Keratinocyte (primary cell): ENCODE measurements at regions not wholly inside any gene's neighbourhood (a gene's known extent, or its start where the extent isn't known, plus 50 kb on each side); places are given as distances from the start of the nearest gene placed in this dataset.

Experiments
- DNase-seq: peaks from one replicate; pipeline ENCODE4 v3.0.0-alpha.2; 2011; ENCODE audit warnings: low read depth, missing footprints, low spot score
- FAIRE-seq: peaks from 2 replicates; lab custom pipeline; 2011; peaks lifted over from hg19 to GRCh38; lab: Jason Lieb, UNC
- H2AFZ ChIP-seq: 2 replicates; pipeline ENCODE4 v1.6.0; 2012; ENCODE audit warnings: low read length, control low read depth, inconsistent platforms; ENCODE audit not compliant: control insufficient read depth
- H3K27ac ChIP-seq: 2 replicates; pipeline ENCODE4 v1.5.1; 2011; ENCODE audit warnings: low read length; ENCODE audit not compliant: control insufficient read depth, insufficient read depth
- H3K27me3 ChIP-seq: 3 replicates; pipeline ENCODE4 v1.6.0; 2011; ENCODE audit warnings: low read length; ENCODE audit not compliant: control insufficient read depth, insufficient read depth; ENCODE audit errors: extremely low read depth
- H3K36me3 ChIP-seq, 2 experiments: 2 replicates in 1 of 2; 3 replicates in 1 of 2; pipeline ENCODE4 v1.5.1; 2011; ENCODE audit warnings: low read length in 2 of 2, mild to moderate bottlenecking in 1 of 2; ENCODE audit not compliant: control insufficient read depth in 2 of 2, insufficient read depth in 2 of 2; ENCODE audit errors: extremely low read depth in 1 of 2
- H3K4me1 ChIP-seq: 3 replicates; pipeline ENCODE4 v1.5.1; 2011; ENCODE audit warnings: low read length; ENCODE audit not compliant: control insufficient read depth, insufficient read depth; ENCODE audit errors: extremely low read depth
- H3K4me2 ChIP-seq: 3 replicates; pipeline ENCODE4 v1.6.0; 2011; ENCODE audit warnings: low read depth, low read length; ENCODE audit not compliant: control insufficient read depth, insufficient read depth; ENCODE audit errors: extremely low read depth
- H3K4me3 ChIP-seq, 3 experiments: fragments of 200-600 bp in 1 of 3; sonication (generic) in 1 of 3; 2 replicates in 2 of 3; 3 replicates in 1 of 3; pipeline ENCODE4 v1.5.1; 2011 to 2016; ENCODE audit warnings: low read length in 3 of 3, mild to moderate bottlenecking in 3 of 3, control low read depth in 2 of 3, inconsistent platforms in 1 of 3, low read depth in 1 of 3, mixed read lengths in 1 of 3, mixed run types in 1 of 3, moderate library complexity in 1 of 3; ENCODE audit not compliant: control insufficient read depth in 2 of 3, insufficient read depth in 2 of 3; ENCODE audit errors: extremely low read depth in 1 of 3
- H3K79me2 ChIP-seq: 2 replicates; pipeline ENCODE4 v1.6.0; 2012; ENCODE audit warnings: low read length; ENCODE audit not compliant: control insufficient read depth, insufficient read depth
- H3K9ac ChIP-seq: 3 replicates; pipeline ENCODE4 v1.6.0; 2011; ENCODE audit warnings: low read length; ENCODE audit not compliant: control insufficient read depth, insufficient read depth; ENCODE audit errors: extremely low read depth
- H3K9me1 ChIP-seq: 3 replicates; pipeline ENCODE4 v1.6.0; 2011; ENCODE audit warnings: low read length; ENCODE audit not compliant: control insufficient read depth, insufficient read depth; ENCODE audit errors: extremely low read depth
- H3K9me3 ChIP-seq: 2 replicates; pipeline ENCODE4 v1.5.1; 2012; ENCODE audit warnings: low read depth, low read length; ENCODE audit not compliant: control insufficient read depth
- H4K20me1 ChIP-seq: 3 replicates; pipeline ENCODE4 v1.6.0; 2011; ENCODE audit warnings: low read length; ENCODE audit not compliant: control insufficient read depth, insufficient read depth; ENCODE audit errors: extremely low read depth
- EZH2 ChIP-seq: IDR thresholded peaks from one replicate; pipeline ENCODE4 v1.6.1; 2012; ENCODE audit warnings: inconsistent platforms, mild to moderate bottlenecking, low read length, moderate library complexity
- dilution Hi-C: fragments of 300-500 bp; cut with MboI; formaldehyde crosslinking; loops from one replicate; pipeline ENCODE4 v1.7.0; 2020; ENCODE audit warnings: low sequenced_read_pairs; ENCODE audit not compliant: extremely low pct_ligation_motif_present
- TF ChIP-seq, protein P1 (sequence below), 3 experiments: IDR thresholded peaks in 1 of 3; conservative IDR thresholded peaks in 1 of 3; optimal IDR thresholded peaks in 1 of 3; 2 replicates in 2 of 3; 3 replicates in 1 of 3; pipeline versions ENCODE3 to v1.5.1; 2011; ENCODE audit warnings: low read length in 3 of 3, mild to moderate bottlenecking in 3 of 3, moderate library complexity in 2 of 3, control low read depth in 1 of 3, inconsistent platforms in 1 of 3; ENCODE audit not compliant: insufficient read depth in 2 of 3; ENCODE audit errors: extremely low read depth in 1 of 3

GRCh38 chr2:35741556-35741955 lies 614.0 kb upstream of the CRIM1 start:
- Histone ChIP-seq H3K79me2 (no peaks in the 10 kb centered on the region), H3K9me3 (no peaks in the 10 kb centered on the region), H3K27me3 (no peaks in the 10 kb centered on the region), H3K4me1 (no peaks in the 10 kb centered on the region), H3K9ac (no peak overlapping the region), H3K27ac (no peak overlapping the region), H3K9me1 (no peaks in the 10 kb centered on the region), H4K20me1 (no peaks in the 10 kb centered on the region), H3K4me2 (no peak overlapping the region), H2AFZ (no peak overlapping the region), H3K4me3 (no peak overlapping the region), H3K36me3 (no peaks in the 10 kb centered on the region)
- no peak for DNase-seq
- FAIRE-seq = no peak
- TF ChIP-seq, protein P1, sequence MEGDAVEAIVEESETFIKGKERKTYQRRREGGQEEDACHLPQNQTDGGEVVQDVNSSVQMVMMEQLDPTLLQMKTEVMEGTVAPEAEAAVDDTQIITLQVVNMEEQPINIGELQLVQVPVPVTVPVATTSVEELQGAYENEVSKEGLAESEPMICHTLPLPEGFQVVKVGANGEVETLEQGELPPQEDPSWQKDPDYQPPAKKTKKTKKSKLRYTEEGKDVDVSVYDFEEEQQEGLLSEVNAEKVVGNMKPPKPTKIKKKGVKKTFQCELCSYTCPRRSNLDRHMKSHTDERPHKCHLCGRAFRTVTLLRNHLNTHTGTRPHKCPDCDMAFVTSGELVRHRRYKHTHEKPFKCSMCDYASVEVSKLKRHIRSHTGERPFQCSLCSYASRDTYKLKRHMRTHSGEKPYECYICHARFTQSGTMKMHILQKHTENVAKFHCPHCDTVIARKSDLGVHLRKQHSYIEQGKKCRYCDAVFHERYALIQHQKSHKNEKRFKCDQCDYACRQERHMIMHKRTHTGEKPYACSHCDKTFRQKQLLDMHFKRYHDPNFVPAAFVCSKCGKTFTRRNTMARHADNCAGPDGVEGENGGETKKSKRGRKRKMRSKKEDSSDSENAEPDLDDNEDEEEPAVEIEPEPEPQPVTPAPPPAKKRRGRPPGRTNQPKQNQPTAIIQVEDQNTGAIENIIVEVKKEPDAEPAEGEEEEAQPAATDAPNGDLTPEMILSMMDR (optimal IDR thresholded peaks at IDR 0.05 in 1 of 3, IDR thresholded peaks at IDR 0.05 in 1 of 3, conservative IDR thresholded peaks at IDR 0.05 in 1 of 3; ENCODE audit: extremely low read depth in 1 of 3, insufficient read depth in 2 of 3, low read length in 3 of 3) = no peak
- no peak for TF ChIP-seq EZH2
- dilution Hi-C loops = no loop called here

GRCh38 chr2:35731674-35732073 lies 623.9 kb upstream of the CRIM1 start:
- H3K36me3 ChIP-seq = no peaks in the 10 kb centered on the region
- no peak overlapping the region for H3K9ac ChIP-seq
- FAIRE-seq (no peak), DNase-seq (no peak)
- no peaks in the 10 kb centered on the region for H4K20me1 ChIP-seq
- TF ChIP-seq, protein P1 (optimal IDR thresholded peaks at IDR 0.05 in 1 of 3, IDR thresholded peaks at IDR 0.05 in 1 of 3, conservative IDR thresholded peaks at IDR 0.05 in 1 of 3; ENCODE audit: extremely low read depth in 1 of 3, insufficient read depth in 2 of 3, low read length in 3 of 3) = no peak
- no peak overlapping the region for H3K4me2 ChIP-seq
- no peak overlapping the region for H2AFZ ChIP-seq
- no peak overlapping the region for H3K4me3 ChIP-seq
- H3K27ac ChIP-seq = no peak overlapping the region
- H3K27me3 ChIP-seq = no peaks in the 10 kb centered on the region
- dilution Hi-C loops = no loop called here
- H3K4me1 ChIP-seq = no peaks in the 10 kb centered on the region
- no peaks in the 10 kb centered on the region for H3K9me1 ChIP-seq
- H3K9me3 ChIP-seq = no peaks in the 10 kb centered on the region
- no peaks in the 10 kb centered on the region for H3K79me2 ChIP-seq
